ENCODE measurements at regions not wholly inside any gene's neighbourhood (a gene's known extent, or its start where the extent isn't known, plus 50 kb on each side); places are given as distances from the start of the nearest gene placed in this dataset.

GRCh38 chr10:128835361-128835760, 631.7 kb upstream of the MGMT start:
- H3K4me1 Mint-ChIP-seq (ENCODE audit: low read depth, unreplicated experiment) = no peaks in the 10 kb centered on the region
- no peaks in the 10 kb centered on the region for H3K36me3 Mint-ChIP-seq (ENCODE audit: unreplicated experiment)
- H3K27me3 Mint-ChIP-seq (ENCODE audit: unreplicated experiment) = no peaks in the 10 kb centered on the region
- DNase-seq = no peak
- TF ChIP-seq CTCF (IDR thresholded peaks at IDR 0.05; ENCODE audit: partially characterized antibody, unreplicated experiment) = no peak
- no peaks in the 10 kb centered on the region for H3K9me3 Mint-ChIP-seq (ENCODE audit: unreplicated experiment)
- no peak overlapping the region for H3K4me3 Mint-ChIP-seq (ENCODE audit: unreplicated experiment)
- no peak overlapping the region for H3K27ac Mint-ChIP-seq (ENCODE audit: unreplicated experiment)

- no peak for TF ChIP-seq CTCF (IDR thresholded peaks at IDR 0.05; ENCODE audit: partially characterized antibody, unreplicated experiment)
- H3K27ac Mint-ChIP-seq (ENCODE audit: unreplicated experiment) = no peak overlapping the region
- no peaks in the 10 kb centered on the region for H3K4me1 Mint-ChIP-seq (ENCODE audit: low read depth, unreplicated experiment)
- DNase-seq = no peak
- H3K9me3 Mint-ChIP-seq (ENCODE audit: unreplicated experiment) = no peaks in the 10 kb centered on the region
- H3K27me3 Mint-ChIP-seq (ENCODE audit: unreplicated experiment) = no peaks in the 10 kb centered on the region
- H3K4me3 Mint-ChIP-seq (ENCODE audit: unreplicated experiment) = no peak overlapping the region
- H3K36me3 Mint-ChIP-seq (ENCODE audit: unreplicated experiment) = no peaks in the 10 kb centered on the region
Measured at GRCh38 chr10:128837478-128837877, 629.6 kb upstream of the MGMT start.

- Mint-ChIP-seq H3K27ac (ENCODE audit: unreplicated experiment) (no peak overlapping the region), H3K27me3 (ENCODE audit: unreplicated experiment) (no peaks in the 10 kb centered on the region), H3K4me3 (ENCODE audit: unreplicated experiment) (no peak overlapping the region), H3K9me3 (ENCODE audit: unreplicated experiment) (no peaks in the 10 kb centered on the region), H3K4me1 (ENCODE audit: low read depth, unreplicated experiment) (no peaks in the 10 kb centered on the region), H3K36me3 (ENCODE audit: unreplicated experiment) (no peaks in the 10 kb centered on the region)
- no peak for DNase-seq
- TF ChIP-seq CTCF (IDR thresholded peaks at IDR 0.05; ENCODE audit: partially characterized antibody, unreplicated experiment) = no peak
Measured at GRCh38 chr10:128839134-128839533, 627.9 kb upstream of the MGMT start.

GRCh38 chr10:128839701-128840100, 627.3 kb upstream of the MGMT start:
- no peaks in the 10 kb centered on the region for H3K9me3 Mint-ChIP-seq (ENCODE audit: unreplicated experiment)
- H3K36me3 Mint-ChIP-seq (ENCODE audit: unreplicated experiment) = no peaks in the 10 kb centered on the region
- DNase-seq = no peak
- H3K4me3 Mint-ChIP-seq (ENCODE audit: unreplicated experiment) = no peak overlapping the region
- no peaks in the 10 kb centered on the region for H3K4me1 Mint-ChIP-seq (ENCODE audit: low read depth, unreplicated experiment)
- no peak overlapping the region for H3K27ac Mint-ChIP-seq (ENCODE audit: unreplicated experiment)
- no peaks in the 10 kb centered on the region for H3K27me3 Mint-ChIP-seq (ENCODE audit: unreplicated experiment)
- no peak for TF ChIP-seq CTCF (IDR thresholded peaks at IDR 0.05; ENCODE audit: partially characterized antibody, unreplicated experiment)

- Mint-ChIP-seq H3K9me3 (ENCODE audit: unreplicated experiment) (no peaks in the 10 kb centered on the region), H3K4me3 (ENCODE audit: unreplicated experiment) (no peak overlapping the region), H3K4me1 (ENCODE audit: low read depth, unreplicated experiment) (no peaks in the 10 kb centered on the region), H3K27ac (ENCODE audit: unreplicated experiment) (no peak overlapping the region), H3K27me3 (ENCODE audit: unreplicated experiment) (no peaks in the 10 kb centered on the region), H3K36me3 (ENCODE audit: unreplicated experiment) (no peaks in the 10 kb centered on the region)
- no peak for TF ChIP-seq CTCF (IDR thresholded peaks at IDR 0.05; ENCODE audit: partially characterized antibody, unreplicated experiment)
- no peak for DNase-seq
Measured at GRCh38 chr10:128843972-128844371, 623.1 kb upstream of the MGMT start.
